ENCODE measurements at regions not wholly inside any gene's neighbourhood (a gene's known extent, or its start where the extent isn't known, plus 50 kb on each side); places are given as distances from the start of the nearest gene placed in this dataset.

GRCh38 chr6:50180646-50181045 lies 130.9 kb upstream of the DEFB112 start:
- no peak for TF ChIP-seq CTCF (IDR thresholded peaks at IDR 0.05)
- no peak for TF ChIP-seq ZNF263 (CRISPR knock-in tag; IDR thresholded peaks at IDR 0.05; ENCODE audit: low read depth)
- no peak for TF ChIP-seq CREM (CRISPR knock-in tag; IDR thresholded peaks at IDR 0.05)
- TF ChIP-seq MYBL2 (CRISPR knock-in tag; IDR thresholded peaks at IDR 0.05) = no peak
- no peak for TF ChIP-seq RELA (CRISPR knock-in tag; IDR thresholded peaks at IDR 0.05; ENCODE audit: borderline replicate concordance)
- no peak for TF ChIP-seq E2F4 (CRISPR knock-in tag; IDR thresholded peaks at IDR 0.05; ENCODE audit: borderline replicate concordance, low read depth)

Data from WTC11 (cell line).